CD4-positive, alpha-beta T cell treated with Interleukin-15 for 4 hours (primary cell): ENCODE measurements at regions not wholly inside any gene's neighbourhood (a gene's known extent, or its start where the extent isn't known, plus 50 kb on each side); places are given as distances from the start of the nearest gene placed in this dataset.

ENCODE experiments used
- DNase-seq: peaks from one replicate; pipeline ENCODE4 v3.0.0-alpha.2; 2020; ENCODE audit warnings: low spot score

DNA sequence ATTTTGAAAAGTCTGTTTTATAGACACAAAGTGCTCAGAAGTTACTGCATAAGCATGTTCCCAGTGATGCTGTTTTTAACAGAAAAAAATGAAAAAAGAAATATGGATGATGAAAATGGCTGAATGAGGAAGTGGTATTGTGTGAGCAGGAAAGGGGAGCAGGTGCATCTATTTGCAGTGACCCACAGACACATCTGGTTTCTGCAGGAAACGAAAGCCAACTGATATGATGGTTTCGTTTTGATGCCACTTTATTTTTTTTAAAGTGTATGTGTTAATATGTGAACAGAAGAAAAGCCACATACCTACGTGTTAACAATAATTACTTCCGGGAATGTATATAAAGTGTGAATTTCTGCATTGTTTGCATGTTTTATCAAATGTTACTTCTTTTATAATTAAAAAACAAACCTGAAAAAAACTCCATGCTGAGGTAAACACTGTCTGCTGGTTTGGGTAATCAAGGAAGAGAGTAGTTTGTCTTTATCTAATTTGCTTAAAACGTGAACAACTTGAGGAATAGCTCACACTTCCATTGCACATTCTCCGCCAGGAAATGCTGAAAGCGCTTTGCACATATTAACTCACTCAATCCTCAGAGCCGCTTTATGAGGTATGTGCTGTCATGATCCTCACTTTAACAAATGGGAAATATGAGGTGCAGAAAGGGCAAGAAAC is 1335.9 kb downstream of the TBC1D22A start:
- DNase-seq, result peak; percentile 39

GRCh38 chr22:48097723-48098122 is 1335.3 kb downstream of the TBC1D22A start:
- DNase-seq, result no peak

- no peak for DNase-seq
These were observed 1334.6 kb downstream of the TBC1D22A start for GRCh38 chr22:48096851-48097665.

GRCh38 chr22:48096411-48096810 is 1334.0 kb downstream of the TBC1D22A start:
- no peak for DNase-seq

DNA sequence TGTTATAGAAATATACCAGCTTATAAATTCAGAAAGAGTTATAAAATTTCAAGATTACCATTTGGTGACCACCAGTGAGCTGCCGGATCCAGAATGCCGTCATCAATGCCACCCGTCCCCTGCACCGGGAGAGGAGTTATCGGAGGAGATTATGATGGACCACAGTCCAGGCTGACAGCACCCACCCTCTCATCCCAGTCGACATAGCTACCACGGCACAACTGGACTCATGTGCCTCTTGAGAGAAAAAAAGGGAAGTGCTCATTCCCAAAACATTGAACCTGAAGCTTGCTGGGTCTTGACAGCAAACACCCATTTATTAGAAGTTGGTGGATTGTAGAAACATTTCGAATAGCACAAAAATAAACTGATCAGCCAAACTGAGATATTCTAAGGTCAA is 1331.5 kb downstream of the TBC1D22A start:
- no peak for DNase-seq

- DNase-seq, result no peak
These were observed 1330.4 kb downstream of the TBC1D22A start for GRCh38 chr22:48092866-48093265.

GRCh38 chr22:48091656-48092223 is 1329.3 kb downstream of the TBC1D22A start:
- DNase-seq, result no peak

- DNase-seq, result no peak
These were observed 1328.7 kb downstream of the TBC1D22A start for GRCh38 chr22:48091060-48091650.

DNA sequence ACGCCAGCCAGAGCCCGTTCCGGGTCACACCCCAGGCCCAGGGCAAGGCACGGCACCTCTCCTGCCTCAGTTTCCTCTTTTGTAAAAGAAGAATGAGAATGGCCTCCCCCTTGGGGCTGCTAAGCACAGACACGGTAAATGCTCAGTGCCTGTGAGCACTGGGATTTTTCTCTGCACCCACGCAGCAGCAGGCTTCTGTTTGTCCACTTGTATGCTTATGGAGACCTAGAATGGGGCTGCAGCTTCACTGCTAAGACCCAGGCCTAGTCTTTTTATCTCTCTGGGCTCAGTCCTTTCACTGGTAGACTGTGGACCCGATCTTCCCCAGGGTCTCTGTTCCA is 1327.9 kb downstream of the TBC1D22A start:
- DNase-seq, result no peak

GRCh38 chr22:48089601-48090331 is 1327.3 kb downstream of the TBC1D22A start:
- DNase-seq, result no peak

GRCh38 chr22:48088926-48089536 is 1326.6 kb downstream of the TBC1D22A start:
- DNase-seq, result no peak

GRCh38 chr22:48088251-48088650 is 1325.8 kb downstream of the TBC1D22A start:
- no peak for DNase-seq

DNA sequence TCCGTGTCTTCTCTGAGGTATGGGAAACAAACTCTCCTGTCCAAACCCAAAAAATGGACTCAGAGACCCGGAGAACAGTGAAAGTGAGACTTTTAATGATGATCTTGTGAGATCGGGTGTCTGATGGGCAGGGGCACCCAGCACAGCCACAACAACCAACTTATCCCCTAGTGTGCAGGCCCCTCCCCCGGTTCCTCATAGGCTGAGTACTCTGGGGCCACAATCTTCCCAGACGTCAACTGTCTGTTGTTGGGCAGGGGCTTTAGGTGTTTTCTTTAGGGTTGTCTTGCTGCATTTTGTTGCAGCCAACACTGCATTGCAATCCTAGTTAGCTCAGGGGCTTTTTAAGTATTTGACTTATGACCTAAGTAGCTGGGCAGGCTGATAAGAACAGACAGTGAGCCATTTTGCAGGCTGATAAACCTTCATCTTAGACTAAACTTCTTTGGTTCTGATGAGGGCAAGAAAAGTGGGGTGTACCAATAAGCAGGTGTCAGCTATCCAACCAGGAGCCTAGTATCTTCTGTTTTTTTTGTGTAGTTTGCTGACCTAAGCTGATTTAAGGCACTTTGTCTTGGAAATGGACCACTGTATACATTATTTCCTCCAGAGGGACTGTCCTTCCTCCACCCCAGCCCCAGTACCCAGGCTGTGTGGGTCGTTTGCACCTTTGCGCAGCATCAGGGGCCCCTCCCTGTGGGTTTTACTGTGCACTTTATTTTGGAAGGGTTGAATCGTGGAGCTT is 1323.6 kb downstream of the TBC1D22A start:
- no peak for DNase-seq

- DNase-seq, result no peak
These were observed 1322.2 kb downstream of the TBC1D22A start for GRCh38 chr22:48084729-48085050.

GRCh38 chr22:48084041-48084728 is 1321.7 kb downstream of the TBC1D22A start:
- DNase-seq, result no peak

DNA sequence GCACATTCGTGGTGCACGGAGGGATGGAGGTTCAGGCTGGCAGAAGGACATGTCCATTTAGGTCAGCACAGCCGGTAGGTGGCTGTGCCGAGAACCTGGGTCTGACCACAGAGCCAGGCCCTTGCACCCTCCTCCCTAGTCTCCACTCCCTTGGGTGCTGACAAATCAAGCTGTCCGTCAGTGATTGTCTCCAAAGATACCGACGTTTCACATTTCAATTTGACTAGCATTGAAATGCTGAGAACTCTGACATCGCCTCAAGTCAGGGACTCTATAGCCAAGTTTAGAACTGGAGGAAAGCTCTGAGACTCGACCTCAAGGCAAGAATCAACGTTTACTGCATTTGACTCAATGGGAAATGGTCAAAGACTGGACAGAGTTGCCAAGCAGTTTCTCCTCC is 1321.1 kb downstream of the TBC1D22A start:
- DNase-seq, result no peak

- no peak for DNase-seq
These were observed 1319.8 kb downstream of the TBC1D22A start for GRCh38 chr22:48082284-48082683.

GRCh38 chr22:48081281-48081680 is 1318.8 kb downstream of the TBC1D22A start:
- DNase-seq, result no peak

GRCh38 chr22:48080316-48081165 is 1318.1 kb downstream of the TBC1D22A start:
- no peak for DNase-seq
